H9 (cell line): ENCODE measurements at regions not wholly inside any gene's neighbourhood (a gene's known extent, or its start where the extent isn't known, plus 50 kb on each side); places are given as distances from the start of the nearest gene placed in this dataset.

Experiments used
- DNase-seq: peaks from one replicate; pipeline ENCODE4 v3.0.0-alpha.2; 2017
- H2AFZ ChIP-seq: one replicate; pipeline ENCODE4 v1.6.1; 2013; ENCODE audit warnings: mild to moderate bottlenecking, low read length, control low read depth, moderate library complexity
- H2AK5ac ChIP-seq: 2 replicates; pipeline ENCODE4 v1.6.1; 2013; ENCODE audit warnings: low read length, control low read depth, mixed read lengths; ENCODE audit not compliant: insufficient read length
- H2BK120ac ChIP-seq: one replicate; pipeline ENCODE4 v1.6.1; 2013; ENCODE audit warnings: low read depth, mild to moderate bottlenecking, low read length, control low read depth, inconsistent platforms; ENCODE audit not compliant: poor library complexity, severe bottlenecking
- H2BK12ac ChIP-seq: 2 replicates; pipeline ENCODE4 v1.6.1; 2013; ENCODE audit warnings: low read length, control low read depth, mixed read lengths, low read depth; ENCODE audit not compliant: insufficient read length
- H2BK15ac ChIP-seq: 2 replicates; pipeline ENCODE4 v1.6.1; 2013; ENCODE audit warnings: low read depth, low read length, control low read depth
- H2BK20ac ChIP-seq: one replicate; pipeline ENCODE4 v1.6.1; 2013; ENCODE audit warnings: low read depth, mild to moderate bottlenecking, low read length, control low read depth, inconsistent platforms; ENCODE audit not compliant: poor library complexity, severe bottlenecking
- H2BK5ac ChIP-seq: 2 replicates; pipeline ENCODE4 v1.6.1; 2013; ENCODE audit warnings: low read length, control low read depth, mixed read lengths; ENCODE audit not compliant: insufficient read length
- H3K14ac ChIP-seq: 2 replicates; pipeline ENCODE4 v1.6.1; 2013; ENCODE audit warnings: low read length, control low read depth; ENCODE audit not compliant: insufficient read depth
- H3K18ac ChIP-seq: 2 replicates; pipeline ENCODE4 v1.6.1; 2013; ENCODE audit warnings: low read depth, mild to moderate bottlenecking, mixed read lengths, low read length, control low read depth; ENCODE audit not compliant: insufficient read length
- H3K23ac ChIP-seq: 2 replicates; pipeline ENCODE4 v1.6.1; 2013; ENCODE audit warnings: low read length, control low read depth, mixed read lengths, low read depth; ENCODE audit not compliant: insufficient read length
- H3K23me2 ChIP-seq: 2 replicates; pipeline ENCODE4 v1.6.1; 2013; ENCODE audit warnings: low read depth, mild to moderate bottlenecking, mixed read lengths, low read length, control low read depth; ENCODE audit not compliant: insufficient read length, poor library complexity, severe bottlenecking
- H3K27ac ChIP-seq: 2 replicates; pipeline ENCODE4 v1.5.1; 2013; ENCODE audit warnings: low read length, control low read depth, mixed read lengths, low read depth; ENCODE audit not compliant: insufficient read length
- H3K27me3 ChIP-seq: 2 replicates; pipeline ENCODE4 v1.6.1; 2013; ENCODE audit warnings: low read length, control low read depth, inconsistent platforms; ENCODE audit not compliant: insufficient read depth
- H3K4ac ChIP-seq: 2 replicates; pipeline ENCODE4 v1.6.1; 2013; ENCODE audit warnings: low read depth, mild to moderate bottlenecking, control low read depth, inconsistent platforms, low read length, moderate library complexity
- H3K4me1 ChIP-seq: 2 replicates; pipeline ENCODE4 v1.6.1; 2013; ENCODE audit warnings: low read length, control low read depth, inconsistent platforms; ENCODE audit not compliant: insufficient read depth
- H3K4me2 ChIP-seq: 2 replicates; pipeline ENCODE4 v1.6.1; 2013; ENCODE audit warnings: low read length, control low read depth, mixed read lengths; ENCODE audit not compliant: insufficient read length, insufficient read depth
- H3K56ac ChIP-seq: 2 replicates; pipeline ENCODE4 v1.6.1; 2013; ENCODE audit warnings: low read depth, mild to moderate bottlenecking, mixed read lengths, low read length, control low read depth; ENCODE audit not compliant: insufficient read length
- H3K79me1 ChIP-seq: 2 replicates; pipeline ENCODE4 v1.6.1; 2013; ENCODE audit warnings: low read depth, mild to moderate bottlenecking, moderate library complexity, low read length, control low read depth, inconsistent platforms; ENCODE audit not compliant: insufficient read depth, poor library complexity, severe bottlenecking
- H3K79me2 ChIP-seq: 2 replicates; pipeline ENCODE4 v1.6.1; 2013; ENCODE audit warnings: low read length, control low read depth, inconsistent platforms; ENCODE audit not compliant: insufficient read depth
- H3K9ac ChIP-seq: 2 replicates; pipeline ENCODE4 v1.6.1; 2013; ENCODE audit warnings: low read length, control low read depth, mixed read lengths; ENCODE audit not compliant: insufficient read length; ENCODE audit errors: extremely low read depth
- H3K9me3 ChIP-seq: one replicate; pipeline ENCODE4 v1.6.1; 2013; ENCODE audit warnings: low read depth, low read length, inconsistent platforms; ENCODE audit not compliant: control insufficient read depth
- H3T11ph ChIP-seq: one replicate; pipeline ENCODE4 v1.6.1; 2013; ENCODE audit warnings: mild to moderate bottlenecking, low read length, control low read depth, inconsistent platforms
- H4K20me1 ChIP-seq: one replicate; pipeline ENCODE4 v1.6.1; 2013; ENCODE audit not compliant: control insufficient read depth, insufficient read length, insufficient read depth
- H4K5ac ChIP-seq: 2 replicates; pipeline ENCODE4 v1.6.1; 2013; ENCODE audit warnings: low read depth, mild to moderate bottlenecking, mixed read lengths, low read length, control low read depth; ENCODE audit not compliant: insufficient read length
- H4K8ac ChIP-seq: replicated peaks from 2 replicates; pipeline ENCODE4 v1.6.1; 2013; ENCODE audit warnings: low read length, control low read depth, mixed read lengths, low read depth; ENCODE audit not compliant: insufficient read length
- H4K91ac ChIP-seq: 2 replicates; pipeline ENCODE4 v1.6.1; 2013; ENCODE audit warnings: low read depth, mild to moderate bottlenecking, moderate library complexity, mixed read lengths, low read length, control low read depth; ENCODE audit not compliant: insufficient read length
- H3K27ac Mint-ChIP-seq, 3 experiments: 2 replicates in 2 of 3; 3 replicates in 1 of 3; pipeline ENCODE4 v1.8.0; 2020 to 2021; ENCODE audit warnings: mixed read lengths in 3 of 3, mild to moderate bottlenecking in 1 of 3, moderate library complexity in 1 of 3
- H3K27me3 Mint-ChIP-seq: 2 replicates; pipeline ENCODE4 v1.8.0; 2021; ENCODE audit warnings: low read depth, mild to moderate bottlenecking, moderate library complexity, mixed read lengths
- H3K36me3 Mint-ChIP-seq, 3 experiments: 2 replicates in 2 of 3; 3 replicates in 1 of 3; pipeline ENCODE4 v1.8.0; 2020 to 2021; ENCODE audit warnings: low read depth in 3 of 3, mixed read lengths in 3 of 3; ENCODE audit not compliant: insufficient read depth in 1 of 3
- H3K4me1 Mint-ChIP-seq, 2 experiments: 2 replicates each; pipeline ENCODE4 v1.8.0; 2020; ENCODE audit warnings: mixed read lengths in 2 of 2
- H3K4me3 Mint-ChIP-seq, 2 experiments: 2 replicates in 1 of 2; 3 replicates in 1 of 2; pipeline ENCODE4 v1.8.0; 2020 to 2021; ENCODE audit warnings: mild to moderate bottlenecking in 2 of 2, mixed read lengths in 2 of 2, moderate library complexity in 1 of 2
- H3K9me3 Mint-ChIP-seq, 2 experiments: 2 replicates in 1 of 2; 3 replicates in 1 of 2; pipeline ENCODE4 v1.8.0; 2020; ENCODE audit warnings: mild to moderate bottlenecking in 2 of 2, mixed read lengths in 2 of 2, moderate library complexity in 1 of 2
- CTCF ChIP-seq: fragments of 200-600 bp; sonication (generic); conservative IDR thresholded peaks from 3 replicates; pipeline ENCODE4 v1.8.0; 2021; ENCODE audit warnings: antibody characterized with exemption, mild to moderate bottlenecking
- WGBS: extraction: QIAGEN DNeasy Blood & Tissue Kit; methylation state at CpG from one replicate; pipeline ENCODE4 v1.1.7; 2013; ENCODE audit warnings: missing lambda C conversion rate, low lambda C conversion rate, mixed read lengths; ENCODE audit not compliant: insufficient read length; ENCODE audit errors: extremely low coverage; 5-methylcytosine and 5-hydroxymethylcytosine counted together

GRCh38 chr7:51965454-51965853 is 648.8 kb upstream of the COBL start:
- H3K27me3 Mint-ChIP-seq, result peaks cover 79% of the 10 kb centered on the region
- no peaks in the 10 kb centered on the region for H4K20me1 ChIP-seq
- no peak overlapping the region for H2BK120ac ChIP-seq
- no peak overlapping the region for H3K27ac ChIP-seq
- no peak for TF ChIP-seq CTCF
- no peak overlapping the region for H2BK20ac ChIP-seq
- no peak overlapping the region for H3K4ac ChIP-seq
- H2BK12ac ChIP-seq, result no peak overlapping the region
- H4K8ac ChIP-seq, result no peak overlapping the region
- H2BK5ac ChIP-seq, result no peak overlapping the region
- no peaks in the 10 kb centered on the region for H3K9me3 ChIP-seq
- H3K9ac ChIP-seq, result no peak overlapping the region
- no peak overlapping the region for H4K91ac ChIP-seq
- H2AK5ac ChIP-seq, result no peak overlapping the region
- H3K14ac ChIP-seq, result no peak overlapping the region
- no peak overlapping the region for H3K4me2 ChIP-seq
- whole genome bisulfite sequencing, result no CpG with 5 or more reads among the region's 5 CpGs
- peaks cover 3% of the 10 kb centered on the region; the same call in 1 of the 2 replicates for H3K27me3 ChIP-seq
- no peaks in the 10 kb centered on the region for H3K79me2 ChIP-seq
- DNase-seq, result no peak
- H3K36me3 Mint-ChIP-seq, result no peaks in the 10 kb centered on the region; a peak in 2 of 7 replicates
- H2AFZ ChIP-seq, result no peak overlapping the region
- no peaks in the 10 kb centered on the region for H3K79me1 ChIP-seq
- H3K23me2 ChIP-seq, result no peaks in the 10 kb centered on the region
- H3K4me1 ChIP-seq, result no peaks in the 10 kb centered on the region
- no peaks in the 10 kb centered on the region; a peak in 2 of 5 replicates for H3K9me3 Mint-ChIP-seq
- peaks cover 6 to 7% of the 10 kb centered on the region in 2 experiments for H3K4me1 Mint-ChIP-seq
- H3K56ac ChIP-seq, result no peak overlapping the region
- no peak overlapping the region for H3T11ph ChIP-seq
- no peak overlapping the region for H3K27ac Mint-ChIP-seq
- H3K23ac ChIP-seq, result no peak overlapping the region
- H3K4me3 Mint-ChIP-seq, result no peak overlapping the region
- H4K5ac ChIP-seq, result no peak overlapping the region
- H2BK15ac ChIP-seq, result no peak overlapping the region
- no peak overlapping the region for H3K18ac ChIP-seq
